CD4-positive, alpha-beta T cell treated with Interleukin-21 for 1 hour (primary cell): ENCODE measurements at regions not wholly inside any gene's neighbourhood (a gene's known extent, or its start where the extent isn't known, plus 50 kb on each side); places are given as distances from the start of the nearest gene placed in this dataset.

Experiments
- DNase-seq: peaks from one replicate; pipeline ENCODE4 v3.0.0-alpha.2; 2020

- no peak for DNase-seq
These were observed 315.0 kb downstream of the AHR start for GRCh38 chr7:17613338-17614041.

- DNase-seq = no peak
These were observed 318.9 kb downstream of the AHR start for GRCh38 chr7:17617380-17617779.

GRCh38 chr7:17617857-17618651 is 319.6 kb downstream of the AHR start:
- DNase-seq = no peak

- no peak for DNase-seq
These were observed 320.2 kb downstream of the AHR start for GRCh38 chr7:17618652-17618974.

GRCh38 chr7:17619196-17619818 is 320.9 kb downstream of the AHR start:
- DNase-seq = no peak

- no peak for DNase-seq
These were observed 319.7 kb downstream of the SNX13 start for GRCh38 chr7:17620566-17620965.

GRCh38 chr7:17622451-17622850 is 317.8 kb downstream of the SNX13 start:
- no peak for DNase-seq

GRCh38 chr7:17623546-17624185 is 316.6 kb downstream of the SNX13 start:
- DNase-seq = no peak

GRCh38 chr7:17624379-17624778 is 315.9 kb downstream of the SNX13 start:
- no peak for DNase-seq

- DNase-seq = no peak
These were observed 315.3 kb downstream of the SNX13 start for GRCh38 chr7:17625043-17625442.

GRCh38 chr7:17626235-17626634 is 314.1 kb downstream of the SNX13 start:
- DNase-seq = no peak

GRCh38 chr7:17631061-17631460 is 309.2 kb downstream of the SNX13 start:
- DNase-seq = no peak

GRCh38 chr7:17632384-17632783 is 307.9 kb downstream of the SNX13 start:
- no peak for DNase-seq

- no peak for DNase-seq
These were observed 307.2 kb downstream of the SNX13 start for GRCh38 chr7:17633067-17633466.

GRCh38 chr7:17638727-17639126 is 301.6 kb downstream of the SNX13 start:
- no peak for DNase-seq

GRCh38 chr7:17640730-17641377 is 299.4 kb downstream of the SNX13 start:
- peak; percentile 34 for DNase-seq

GRCh38 chr7:17645500-17645899 is 294.8 kb downstream of the SNX13 start:
- no peak for DNase-seq

- no peak for DNase-seq
These were observed 293.9 kb downstream of the SNX13 start for GRCh38 chr7:17646253-17646956.

- DNase-seq = no peak
These were observed 289.0 kb downstream of the SNX13 start for GRCh38 chr7:17651341-17651740.

- DNase-seq = no peak
These were observed 288.4 kb downstream of the SNX13 start for GRCh38 chr7:17651863-17652385.

- no peak for DNase-seq
These were observed 285.4 kb downstream of the SNX13 start for GRCh38 chr7:17654940-17655339.

GRCh38 chr7:17659126-17659525 is 281.2 kb downstream of the SNX13 start:
- no peak for DNase-seq
